DND-41 (cell line): ENCODE measurements at regions not wholly inside any gene's neighbourhood (a gene's known extent, or its start where the extent isn't known, plus 50 kb on each side); places are given as distances from the start of the nearest gene placed in this dataset.

Experiments used
- ATAC-seq: fragments of 200-7000 bp; cut with Tn5 transposase; 3 replicates; pipeline ENCODE4 v1.9.1; 2021; ENCODE audit warnings: low read depth; ENCODE audit not compliant: insufficient read depth
- DNase-seq: peaks from one replicate; pipeline ENCODE4 v3.0.0-alpha.2; 2020
- H2AFZ ChIP-seq: 2 replicates; pipeline ENCODE4 v1.6.0; 2012; ENCODE audit warnings: low read depth, low read length
- H3K27ac ChIP-seq: 2 replicates; pipeline ENCODE4 v1.5.1; 2012; ENCODE audit warnings: low read length, inconsistent platforms
- H3K27me3 ChIP-seq: fragments of 200-600 bp; sonication (generic); 2 replicates; pipeline ENCODE4 v1.6.0; 2012; ENCODE audit warnings: low read length, mild to moderate bottlenecking, inconsistent platforms; ENCODE audit not compliant: insufficient read depth, poor library complexity
- H3K36me3 ChIP-seq: 2 replicates; pipeline ENCODE4 v1.5.1; 2012; ENCODE audit warnings: low read length, inconsistent platforms; ENCODE audit not compliant: insufficient read depth
- H3K4me1 ChIP-seq: 2 replicates; pipeline ENCODE4 v1.5.1; 2012; ENCODE audit warnings: mild to moderate bottlenecking, low read length; ENCODE audit not compliant: insufficient read depth
- H3K4me2 ChIP-seq: 2 replicates; pipeline ENCODE4 v1.6.0; 2012; ENCODE audit warnings: mild to moderate bottlenecking, moderate library complexity, low read length, inconsistent platforms; ENCODE audit not compliant: insufficient read depth
- H3K4me3 ChIP-seq, 2 experiments: fragments of 200-600 bp in 1 of 2; shearing (Covaris generic) in 1 of 2; 2 replicates each; pipeline ENCODE4 v1.5.1; 2012 to 2016; ENCODE audit warnings: inconsistent platforms in 2 of 2, low read length in 2 of 2, mild to moderate bottlenecking in 2 of 2, low read depth in 1 of 2, moderate library complexity in 1 of 2
- H3K79me2 ChIP-seq: 2 replicates; pipeline ENCODE4 v1.6.0; 2012; ENCODE audit warnings: low read length, inconsistent platforms; ENCODE audit not compliant: insufficient read depth
- H3K9ac ChIP-seq: 2 replicates; pipeline ENCODE4 v1.6.0; 2012; ENCODE audit warnings: low read depth, mild to moderate bottlenecking, inconsistent platforms, low read length, moderate library complexity
- H3K9me3 ChIP-seq: 2 replicates; pipeline ENCODE4 v1.5.1; 2012; ENCODE audit warnings: low read length, moderate library complexity, mild to moderate bottlenecking, inconsistent platforms; ENCODE audit not compliant: insufficient read depth, severe bottlenecking
- H4K20me1 ChIP-seq: 2 replicates; pipeline ENCODE4 v1.6.0; 2012; ENCODE audit warnings: low read length; ENCODE audit not compliant: insufficient read depth
- CTCF ChIP-seq: IDR thresholded peaks from 2 replicates; pipeline ENCODE4 v1.5.1; 2012; ENCODE audit warnings: borderline replicate concordance, low read length, moderate library complexity, mild to moderate bottlenecking; ENCODE audit not compliant: poor library complexity, severe bottlenecking; ENCODE audit errors: extremely low read depth
- EZH2 ChIP-seq: IDR thresholded peaks from 3 replicates; pipeline ENCODE4 v1.6.1; 2012; ENCODE audit warnings: borderline replicate concordance, low read depth, mild to moderate bottlenecking, moderate library complexity, low read length, inconsistent platforms; ENCODE audit not compliant: severe bottlenecking

GRCh38 chr3:144670571-144670970, 698.9 kb downstream of the DIPK2A start:
- no peak overlapping the region for H2AFZ ChIP-seq
- TF ChIP-seq CTCF = no peak
- TF ChIP-seq EZH2 = no peak
- no peaks in the 10 kb centered on the region for H3K27me3 ChIP-seq
- H3K27ac ChIP-seq = no peak overlapping the region
- no peaks in the 10 kb centered on the region for H4K20me1 ChIP-seq
- no peak overlapping the region for H3K4me3 ChIP-seq
- no peak overlapping the region for H3K4me2 ChIP-seq
- H3K9ac ChIP-seq = no peak overlapping the region
- H3K36me3 ChIP-seq = no peaks in the 10 kb centered on the region
- H3K9me3 ChIP-seq = peaks cover 2% of the 10 kb centered on the region
- no peaks in the 10 kb centered on the region for H3K79me2 ChIP-seq
- no peaks in the 10 kb centered on the region for H3K4me1 ChIP-seq
- ATAC-seq (no peak), DNase-seq (no peak)

GRCh38 chr3:144677103-144677502, 705.5 kb downstream of the DIPK2A start:
- TF ChIP-seq CTCF (no peak), EZH2 (no peak)
- Histone ChIP-seq H3K36me3 (no peaks in the 10 kb centered on the region), H2AFZ (no peak overlapping the region), H3K4me3 (no peak overlapping the region), H3K9me3 (no peaks in the 10 kb centered on the region), H4K20me1 (no peaks in the 10 kb centered on the region), H3K79me2 (no peaks in the 10 kb centered on the region), H3K4me1 (no peaks in the 10 kb centered on the region), H3K27me3 (no peaks in the 10 kb centered on the region), H3K4me2 (no peak overlapping the region), H3K9ac (no peak overlapping the region), H3K27ac (no peak overlapping the region)
- no peak for DNase-seq
- ATAC-seq = no peak

- H3K4me3 ChIP-seq = no peak overlapping the region
- H3K79me2 ChIP-seq = no peaks in the 10 kb centered on the region
- no peak overlapping the region for H2AFZ ChIP-seq
- H3K4me2 ChIP-seq = no peak overlapping the region
- no peak overlapping the region for H3K27ac ChIP-seq
- H3K4me1 ChIP-seq = no peaks in the 10 kb centered on the region
- no peak for ATAC-seq
- no peak overlapping the region for H3K9ac ChIP-seq
- H3K9me3 ChIP-seq = no peaks in the 10 kb centered on the region
- no peaks in the 10 kb centered on the region for H3K36me3 ChIP-seq
- no peak for DNase-seq
- TF ChIP-seq EZH2 (no peak), CTCF (no peak)
- H4K20me1 ChIP-seq = no peaks in the 10 kb centered on the region
- no peaks in the 10 kb centered on the region for H3K27me3 ChIP-seq
These were observed 711.4 kb downstream of the DIPK2A start for GRCh38 chr3:144683065-144683464.

GRCh38 chr3:144687862-144688261, 716.2 kb downstream of the DIPK2A start:
- DNase-seq (no peak), ATAC-seq (no peak)
- Histone ChIP-seq H3K36me3 (no peaks in the 10 kb centered on the region), H3K27me3 (no peaks in the 10 kb centered on the region), H3K79me2 (no peaks in the 10 kb centered on the region), H3K27ac (no peak overlapping the region), H2AFZ (no peak overlapping the region), H3K4me3 (no peak overlapping the region), H4K20me1 (no peaks in the 10 kb centered on the region), H3K9ac (no peak overlapping the region), H3K4me1 (no peaks in the 10 kb centered on the region), H3K9me3 (no peaks in the 10 kb centered on the region), H3K4me2 (no peak overlapping the region)
- TF ChIP-seq EZH2 (no peak), CTCF (no peak)
